CD4-positive, alpha-beta T cell treated with Interferon gamma for 1 hour (primary cell): ENCODE measurements at regions not wholly inside any gene's neighbourhood (a gene's known extent, or its start where the extent isn't known, plus 50 kb on each side); places are given as distances from the start of the nearest gene placed in this dataset.
"Not testable (repeated sequence)": the region's sequence is repeated elsewhere in the genome, so short reads cannot be mapped to it uniquely, and the experiment has no call there.

Experiments
- DNase-seq: peaks from one replicate; pipeline ENCODE4 v3.0.0-alpha.2; 2020

GRCh38 chr4:20046931-20047677 lies 204.6 kb upstream of the SLIT2 start:
- no peak for DNase-seq

GRCh38 chr4:20046179-20046578 lies 205.5 kb upstream of the SLIT2 start:
- no peak for DNase-seq

GRCh38 chr4:20044966-20045365 lies 206.7 kb upstream of the SLIT2 start:
- no peak for DNase-seq

- no peak for DNase-seq
These were observed 207.2 kb upstream of the SLIT2 start for GRCh38 chr4:20044502-20044911.

- no peak for DNase-seq
These were observed 207.7 kb upstream of the SLIT2 start for GRCh38 chr4:20043991-20044390.

- no peak for DNase-seq
These were observed 208.9 kb upstream of the SLIT2 start for GRCh38 chr4:20042769-20043168.

- no peak for DNase-seq
These were observed 209.8 kb upstream of the SLIT2 start for GRCh38 chr4:20041839-20042407.

- no peak for DNase-seq
These were observed 214.0 kb upstream of the SLIT2 start for GRCh38 chr4:20037745-20038144.

GRCh38 chr4:20030108-20030507 lies 221.6 kb upstream of the SLIT2 start:
- DNase-seq, result no peak

- DNase-seq, result no peak
These were observed 223.1 kb upstream of the SLIT2 start for GRCh38 chr4:20028645-20029044.

GRCh38 chr4:20026456-20026855 lies 225.2 kb upstream of the SLIT2 start:
- no peak for DNase-seq

- no peak for DNase-seq
These were observed 229.2 kb upstream of the SLIT2 start for GRCh38 chr4:20022471-20022870.

- no peak for DNase-seq
These were observed 231.6 kb upstream of the SLIT2 start for GRCh38 chr4:20020056-20020455.

GRCh38 chr4:20019310-20020015 lies 232.2 kb upstream of the SLIT2 start:
- DNase-seq, result no peak

- DNase-seq, result no peak
These were observed 234.0 kb upstream of the SLIT2 start for GRCh38 chr4:20017777-20018115.

- no peak for DNase-seq
These were observed 234.5 kb upstream of the SLIT2 start for GRCh38 chr4:20017070-20017776.

- DNase-seq, result no peak
These were observed 236.0 kb upstream of the SLIT2 start for GRCh38 chr4:20015636-20016224.

- not testable (repeated sequence) for DNase-seq
These were observed 247.7 kb upstream of the SLIT2 start for GRCh38 chr4:20003836-20004558.

- DNase-seq, result no peak
These were observed 251.8 kb upstream of the SLIT2 start for GRCh38 chr4:19999775-20000414.

GRCh38 chr4:19999276-19999675 lies 252.4 kb upstream of the SLIT2 start:
- no peak for DNase-seq

- DNase-seq, result no peak
These were observed 258.5 kb upstream of the SLIT2 start for GRCh38 chr4:19993242-19993641.

- DNase-seq, result no peak
These were observed 259.1 kb upstream of the SLIT2 start for GRCh38 chr4:19992471-19993093.
